Large intestine (tissue), 3 donors: ENCODE measurements at regions not wholly inside any gene's neighbourhood (a gene's known extent, or its start where the extent isn't known, plus 50 kb on each side); places are given as distances from the start of the nearest gene placed in this dataset.

ENCODE experiments used
- DNase-seq, 2 donors: peaks; one replicate each; pipeline versions ENCODE4 v3.0.0 to v3.0.0-alpha.2; 2013
- H3K27ac ChIP-seq: one replicate; pipeline ENCODE4 v1.5.1; 2013; ENCODE audit warnings: low read length
- H3K27me3 ChIP-seq: 2 replicates; pipeline ENCODE4 v1.6.1; 2013; ENCODE audit warnings: low read length; ENCODE audit not compliant: control insufficient read depth, insufficient read depth
- H3K36me3 ChIP-seq: 2 replicates; pipeline ENCODE4 v1.6.1; 2013; ENCODE audit warnings: low read length; ENCODE audit not compliant: control insufficient read depth, insufficient read depth
- H3K4me1 ChIP-seq: one replicate; pipeline ENCODE4 v1.6.1; 2013; ENCODE audit warnings: low read length; ENCODE audit not compliant: control insufficient read depth, insufficient read depth
- H3K4me3 ChIP-seq: one replicate; pipeline ENCODE4 v1.5.1; 2013; ENCODE audit warnings: low read length
- H3K9me3 ChIP-seq: one replicate; pipeline ENCODE4 v1.6.1; 2013; ENCODE audit warnings: mild to moderate bottlenecking, low read depth, low read length, moderate library complexity; ENCODE audit not compliant: control insufficient read depth
- WGBS: methylation state at CpG from one replicate; pipeline ENCODE4 v1.1.5; 2013; ENCODE audit warnings: low lambda C conversion rate; ENCODE audit not compliant: insufficient coverage; 5-methylcytosine and 5-hydroxymethylcytosine counted together

DNA sequence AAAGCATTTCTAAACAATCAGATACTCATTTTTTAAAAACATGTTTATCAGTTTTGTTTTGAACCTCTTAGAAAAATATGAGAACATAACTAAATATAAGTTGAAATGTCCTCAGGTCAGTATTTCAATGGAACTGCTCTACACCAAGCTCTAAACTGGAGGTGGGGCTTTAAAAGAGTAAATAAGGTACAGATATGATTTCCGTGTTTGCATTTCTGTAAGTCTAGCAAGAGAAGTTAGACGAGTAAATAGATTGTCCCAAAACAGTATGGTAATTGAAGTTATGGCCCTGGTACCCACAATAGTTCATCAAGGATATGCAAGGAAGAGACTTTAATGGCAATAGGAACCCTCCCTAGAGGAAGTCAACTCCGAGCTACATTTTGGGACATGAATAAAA is 115.1 kb upstream of the AKR1E2 start:
- Histone ChIP-seq H3K4me1 (no peaks in the 10 kb centered on the region), H3K4me3 (no peak overlapping the region), H3K27ac (no peak overlapping the region), H3K36me3 (no peaks in the 10 kb centered on the region), H3K9me3 (no peaks in the 10 kb centered on the region), H3K27me3 (peaks cover 2% of the 10 kb centered on the region)
- WGBS = no CpG with 5 or more reads among the region's 3 CpGs
- no peak for DNase-seq

DNA sequence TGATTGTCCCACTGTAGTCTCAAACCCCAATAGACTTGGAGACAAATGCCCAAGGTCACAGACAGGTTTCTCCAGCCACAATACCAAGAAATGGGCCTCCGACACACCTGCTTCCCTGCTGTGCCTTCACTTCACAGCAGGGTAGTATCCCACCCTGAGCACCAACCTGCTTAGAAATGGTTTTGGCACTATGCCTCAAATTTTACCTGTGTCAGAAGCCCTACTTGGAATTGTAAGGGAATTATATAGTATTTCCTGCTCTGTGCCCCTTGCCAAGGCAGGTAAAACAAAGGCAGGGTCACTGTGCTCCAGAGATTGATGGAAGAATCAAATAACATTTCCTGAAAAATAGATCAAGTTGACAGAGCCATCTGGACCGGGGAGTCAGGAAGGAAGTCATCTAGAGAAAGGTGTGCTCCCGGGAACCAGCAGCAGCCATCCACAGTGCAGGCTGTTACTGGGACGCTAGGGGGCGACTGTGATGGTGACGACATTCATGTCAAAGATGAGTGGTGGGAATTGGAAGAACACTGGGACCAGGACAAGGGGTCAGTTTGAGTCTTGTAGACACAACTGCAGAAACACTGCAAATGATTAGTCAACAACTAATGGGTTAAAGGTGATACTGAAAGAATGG is 117.8 kb upstream of the AKR1E2 start:
- Histone ChIP-seq H3K9me3 (no peaks in the 10 kb centered on the region), H3K27me3 (peaks cover 2% of the 10 kb centered on the region), H3K4me1 (no peaks in the 10 kb centered on the region), H3K4me3 (no peak overlapping the region), H3K27ac (no peak overlapping the region), H3K36me3 (no peaks in the 10 kb centered on the region)
- DNase-seq = no peak
- no CpG with 5 or more reads among the region's 6 CpGs for WGBS

DNA sequence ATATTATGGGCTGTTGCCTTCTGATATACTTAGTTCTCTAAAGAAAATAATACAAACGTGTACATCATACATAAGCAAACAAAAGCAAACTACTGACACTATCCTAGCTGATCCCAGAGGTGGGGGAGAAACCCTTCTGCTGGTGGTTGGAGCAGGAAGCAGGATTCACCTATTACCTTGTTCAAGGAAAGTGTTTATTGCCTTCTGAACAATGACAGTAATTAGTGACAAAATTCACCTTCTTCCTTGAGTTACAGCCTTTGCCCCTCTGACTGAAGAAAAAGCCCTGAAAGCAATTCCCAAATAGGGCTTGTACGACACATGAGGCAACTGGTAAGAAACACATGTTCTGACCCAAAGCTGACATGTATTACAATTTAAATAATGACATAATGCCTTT is 118.8 kb upstream of the AKR1E2 start:
- Histone ChIP-seq H3K27ac (no peak overlapping the region), H3K4me1 (no peaks in the 10 kb centered on the region), H3K4me3 (no peak overlapping the region), H3K36me3 (no peaks in the 10 kb centered on the region), H3K27me3 (peaks cover 2% of the 10 kb centered on the region), H3K9me3 (no peaks in the 10 kb centered on the region)
- DNase-seq = peak; percentile 35 to 52
- no CpG with 5 or more reads among the region's 2 CpGs for WGBS

DNA sequence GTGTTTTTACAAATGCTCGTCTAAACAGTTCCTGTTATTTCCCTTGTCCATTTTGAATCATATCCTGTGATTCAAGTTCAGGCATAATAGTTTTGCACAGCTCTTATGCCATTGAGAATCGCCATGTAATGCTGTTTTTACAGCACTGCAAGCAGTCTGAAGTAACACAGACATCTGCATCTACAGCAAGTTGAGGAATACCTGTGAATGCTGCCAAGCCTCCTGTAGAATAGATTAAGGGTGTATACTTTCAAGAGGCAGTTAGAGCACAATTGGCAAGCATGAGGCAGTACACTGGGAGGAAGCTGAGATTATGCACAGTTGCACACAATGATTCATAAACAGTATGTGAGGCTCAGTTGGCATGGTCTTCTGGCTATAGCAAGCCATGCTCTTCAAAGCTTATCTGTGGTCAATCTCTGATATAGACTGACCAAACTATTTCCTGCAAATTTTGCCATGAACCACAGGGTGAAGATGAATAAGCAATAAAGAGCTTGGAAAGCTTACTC is 121.9 kb upstream of the AKR1E2 start:
- no peak for DNase-seq

DNA sequence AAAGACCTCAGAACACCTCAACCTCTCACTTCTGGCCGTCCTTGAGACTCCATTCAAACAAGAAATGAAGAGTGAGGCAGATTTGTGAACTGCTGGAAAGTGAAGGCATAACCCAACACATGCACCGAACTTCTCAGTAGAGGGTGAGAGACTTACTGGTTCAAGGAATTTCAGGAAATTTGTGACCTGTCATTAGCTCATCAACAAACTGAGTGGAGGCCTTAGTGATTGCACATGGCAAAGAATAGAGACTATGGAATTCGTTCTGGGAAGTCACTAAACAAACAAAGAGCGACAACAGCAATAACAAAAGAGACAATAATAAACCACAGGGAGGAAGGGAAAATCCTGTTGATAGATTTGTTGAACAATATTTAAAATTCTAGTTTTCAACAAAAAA is 125.0 kb upstream of the AKR1E2 start:
- H3K36me3 ChIP-seq = no peaks in the 10 kb centered on the region
- H3K4me3 ChIP-seq = no peak overlapping the region
- no peaks in the 10 kb centered on the region for H3K4me1 ChIP-seq
- no peak for DNase-seq
- no peaks in the 10 kb centered on the region for H3K27me3 ChIP-seq
- no peak overlapping the region for H3K27ac ChIP-seq
- 40% methylated on average over 3 of the region's 4 CpGs for WGBS
- H3K9me3 ChIP-seq = no peaks in the 10 kb centered on the region

More for the DNA sequence above, 121.9 kb upstream of the AKR1E2 start:
- Histone ChIP-seq H3K4me3 (no peak overlapping the region), H3K27ac (no peak overlapping the region), H3K27me3 (peaks cover 2% of the 10 kb centered on the region), H3K36me3 (no peaks in the 10 kb centered on the region), H3K4me1 (no peaks in the 10 kb centered on the region), H3K9me3 (no peaks in the 10 kb centered on the region)
- 70% methylated on average over 1 of the region's 2 CpGs for WGBS

GRCh38 chr10:4699950-4700730 is 125.9 kb upstream of the AKR1E2 start:
- H3K27ac ChIP-seq = no peak overlapping the region
- no peaks in the 10 kb centered on the region for H3K36me3 ChIP-seq
- no peaks in the 10 kb centered on the region for H3K27me3 ChIP-seq
- no peak overlapping the region for H3K4me3 ChIP-seq
- no CpG with 5 or more reads among the region's 3 CpGs for WGBS
- H3K4me1 ChIP-seq = no peaks in the 10 kb centered on the region
- H3K9me3 ChIP-seq = no peaks in the 10 kb centered on the region
- DNase-seq = no peak

GRCh38 chr10:4698075-4698474 is 127.9 kb upstream of the AKR1E2 start:
- Histone ChIP-seq H3K4me3 (no peak overlapping the region), H3K27me3 (no peaks in the 10 kb centered on the region), H3K27ac (no peak overlapping the region), H3K36me3 (no peaks in the 10 kb centered on the region), H3K9me3 (no peaks in the 10 kb centered on the region), H3K4me1 (no peaks in the 10 kb centered on the region)
- no peak for DNase-seq
- WGBS = no CpG with 5 or more reads among the region's 1 CpG

DNA sequence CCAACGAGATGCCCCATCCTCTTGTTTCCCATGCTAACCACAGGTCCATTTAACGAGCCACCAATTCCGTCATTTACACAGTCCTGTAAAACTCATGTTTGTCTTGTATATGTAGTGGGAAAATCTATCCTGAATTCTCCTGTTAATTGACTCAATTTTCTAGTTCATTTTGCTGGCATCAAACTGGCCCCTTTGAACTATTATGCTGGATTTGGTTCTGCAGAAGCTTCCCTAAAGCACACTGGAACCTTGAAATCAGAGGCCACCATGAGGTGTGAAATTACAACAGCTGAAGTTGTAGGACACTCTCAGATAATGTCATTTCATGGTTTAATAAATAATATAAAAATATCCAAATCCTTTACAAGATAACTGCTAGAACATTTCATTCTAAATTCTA is 129.8 kb upstream of the AKR1E2 start:
- Histone ChIP-seq H3K27ac (no peak overlapping the region), H3K36me3 (no peaks in the 10 kb centered on the region), H3K4me1 (no peaks in the 10 kb centered on the region), H3K4me3 (no peak overlapping the region), H3K27me3 (no peaks in the 10 kb centered on the region), H3K9me3 (no peaks in the 10 kb centered on the region)
- DNase-seq = no peak
- WGBS = no CpG with 5 or more reads among the region's 3 CpGs

DNA sequence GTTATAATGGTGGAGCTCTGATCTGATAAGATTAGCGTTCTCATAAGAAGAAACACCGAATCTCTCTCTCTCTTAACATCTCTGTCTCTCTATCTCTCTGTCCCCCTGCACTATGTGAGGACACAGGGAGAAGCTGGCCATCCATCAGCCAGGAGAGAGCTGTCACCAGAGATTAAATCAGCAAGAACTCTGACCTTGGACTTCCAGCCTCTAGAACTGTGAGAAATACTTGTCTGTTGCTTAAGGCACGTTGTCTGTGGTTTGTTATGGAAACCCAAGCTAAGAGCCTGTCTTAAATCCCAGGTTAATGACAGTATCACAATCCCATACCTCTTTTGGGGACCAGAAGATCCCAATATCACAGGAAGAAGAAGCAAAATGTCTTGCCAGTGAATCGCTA is 132.0 kb upstream of the AKR1E2 start:
- no peak overlapping the region for H3K27ac ChIP-seq
- no CpG with 5 or more reads among the region's 4 CpGs for WGBS
- no peaks in the 10 kb centered on the region for H3K4me1 ChIP-seq
- H3K36me3 ChIP-seq = no peaks in the 10 kb centered on the region
- no peak for DNase-seq
- no peaks in the 10 kb centered on the region for H3K27me3 ChIP-seq
- no peaks in the 10 kb centered on the region for H3K9me3 ChIP-seq
- H3K4me3 ChIP-seq = no peak overlapping the region

DNA sequence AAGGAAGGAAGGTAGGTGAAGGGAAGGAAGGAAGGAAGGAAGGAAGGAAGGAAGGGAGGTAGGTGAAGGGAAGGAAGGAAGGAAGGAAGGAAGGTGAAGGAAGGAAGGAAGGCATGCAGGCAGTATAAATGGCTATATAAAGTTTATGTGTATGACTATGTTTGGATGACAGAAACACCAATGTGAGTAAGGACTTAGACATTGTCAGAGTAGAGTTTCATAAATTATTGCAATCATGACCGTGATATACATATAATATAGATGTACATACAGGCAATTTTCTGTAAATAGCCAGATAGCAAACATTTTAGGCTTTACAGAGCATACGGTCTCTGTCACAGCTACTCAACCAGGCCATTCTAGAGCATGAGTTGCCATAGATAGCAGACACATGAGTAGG is 133.8 kb upstream of the AKR1E2 start:
- Histone ChIP-seq H3K9me3 (no peaks in the 10 kb centered on the region), H3K36me3 (no peaks in the 10 kb centered on the region), H3K27me3 (no peaks in the 10 kb centered on the region), H3K4me1 (no peaks in the 10 kb centered on the region), H3K27ac (no peak overlapping the region), H3K4me3 (no peak overlapping the region)
- 83% methylated on average over 1 of the region's 2 CpGs for WGBS
- DNase-seq = no peak
